ENCODE measurements at regions not wholly inside any gene's neighbourhood (a gene's known extent, or its start where the extent isn't known, plus 50 kb on each side); places are given as distances from the start of the nearest gene placed in this dataset.

GRCh38 chr18:68623342-68623741 lies 91.6 kb downstream of the TMX3 start:
- TF ChIP-seq CTCF (IDR thresholded peaks at IDR 0.05; ENCODE audit: insufficient read depth, low read length, severe bottlenecking): peak; percentile 78
- Histone ChIP-seq H3K36me3 (ENCODE audit: control insufficient read depth, insufficient read depth, low read length) (no peaks in the 10 kb centered on the region), H3K27me3 (ENCODE audit: control insufficient read depth, insufficient read depth, low read length) (no peaks in the 10 kb centered on the region), H3K4me3 (ENCODE audit: low read depth, low read length) (no peak overlapping the region)
- no peak for FAIRE-seq
- DNase-seq (ENCODE audit: low read depth): peak; percentile 54

- Histone ChIP-seq H3K4me3 (ENCODE audit: low read depth, low read length) (no peak overlapping the region), H3K36me3 (ENCODE audit: control insufficient read depth, insufficient read depth, low read length) (no peaks in the 10 kb centered on the region), H3K27me3 (ENCODE audit: control insufficient read depth, insufficient read depth, low read length) (no peaks in the 10 kb centered on the region)
- DNase-seq (ENCODE audit: low read depth) (no peak), FAIRE-seq (no peak)
- no peak for TF ChIP-seq CTCF (IDR thresholded peaks at IDR 0.05; ENCODE audit: insufficient read depth, low read length, severe bottlenecking)
Observed at GRCh38 chr18:68611311-68611710, 103.6 kb downstream of the TMX3 start.

- DNase-seq (ENCODE audit: low read depth) (no peak), FAIRE-seq (no peak)
- Histone ChIP-seq H3K4me3 (ENCODE audit: low read depth, low read length) (no peak overlapping the region), H3K36me3 (ENCODE audit: control insufficient read depth, insufficient read depth, low read length) (no peaks in the 10 kb centered on the region), H3K27me3 (ENCODE audit: control insufficient read depth, insufficient read depth, low read length) (no peaks in the 10 kb centered on the region)
- no peak for TF ChIP-seq CTCF (IDR thresholded peaks at IDR 0.05; ENCODE audit: insufficient read depth, low read length, severe bottlenecking)
Observed at GRCh38 chr18:68608851-68609490, 105.9 kb downstream of the TMX3 start.

- no peak overlapping the region for H3K4me3 ChIP-seq (ENCODE audit: low read depth, low read length)
- no peaks in the 10 kb centered on the region for H3K27me3 ChIP-seq (ENCODE audit: control insufficient read depth, insufficient read depth, low read length)
- TF ChIP-seq CTCF (IDR thresholded peaks at IDR 0.05; ENCODE audit: insufficient read depth, low read length, severe bottlenecking): no peak
- DNase-seq (ENCODE audit: low read depth): no peak
- FAIRE-seq: no peak
- H3K36me3 ChIP-seq (ENCODE audit: control insufficient read depth, insufficient read depth, low read length): no peaks in the 10 kb centered on the region
Observed at GRCh38 chr18:68607852-68608251, 107.1 kb downstream of the TMX3 start.

- no peak for TF ChIP-seq CTCF (IDR thresholded peaks at IDR 0.05; ENCODE audit: insufficient read depth, low read length, severe bottlenecking)
- Histone ChIP-seq H3K27me3 (ENCODE audit: control insufficient read depth, insufficient read depth, low read length) (no peaks in the 10 kb centered on the region), H3K36me3 (ENCODE audit: control insufficient read depth, insufficient read depth, low read length) (no peaks in the 10 kb centered on the region), H3K4me3 (ENCODE audit: low read depth, low read length) (no peak overlapping the region)
- FAIRE-seq (no peak), DNase-seq (ENCODE audit: low read depth) (no peak)
Observed at GRCh38 chr18:68604256-68604655, 110.7 kb downstream of the TMX3 start.

- Histone ChIP-seq H3K36me3 (ENCODE audit: control insufficient read depth, insufficient read depth, low read length) (no peaks in the 10 kb centered on the region), H3K4me3 (ENCODE audit: low read depth, low read length) (no peak overlapping the region), H3K27me3 (ENCODE audit: control insufficient read depth, insufficient read depth, low read length) (no peaks in the 10 kb centered on the region)
- FAIRE-seq (no peak), DNase-seq (ENCODE audit: low read depth) (no peak)
- TF ChIP-seq CTCF (IDR thresholded peaks at IDR 0.05; ENCODE audit: insufficient read depth, low read length, severe bottlenecking): no peak
Observed at GRCh38 chr18:68596016-68596415, 118.9 kb downstream of the TMX3 start.
